ENCODE measurements at regions not wholly inside any gene's neighbourhood (a gene's known extent, or its start where the extent isn't known, plus 50 kb on each side); places are given as distances from the start of the nearest gene placed in this dataset.

DNA sequence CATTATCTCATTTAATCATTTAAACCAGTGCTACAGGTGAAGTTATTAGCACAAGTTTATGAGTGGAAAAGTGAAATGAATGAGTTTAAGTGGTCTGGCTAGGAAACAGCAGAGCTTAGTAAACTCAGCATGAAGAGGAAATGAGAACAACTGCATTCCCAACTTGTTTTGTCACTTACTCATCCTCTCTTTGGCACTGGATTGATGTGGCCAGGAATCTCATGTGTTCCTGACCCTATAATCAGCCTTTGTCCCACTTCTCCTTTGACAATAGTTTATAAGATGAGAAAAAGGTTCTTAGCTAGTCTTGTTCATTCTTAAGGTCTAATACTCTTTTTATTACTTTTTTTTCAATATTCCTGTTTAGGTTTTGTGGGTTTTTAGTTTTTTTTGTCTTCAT, 559.2 kb upstream of the TLE4 start:
- H4K20me1 ChIP-seq (ENCODE audit: low read depth): no peaks in the 10 kb centered on the region
- DNase-seq (ENCODE audit: low spot score): no peak
- no peak overlapping the region for H3K4me3 ChIP-seq
- H3K4me2 ChIP-seq: no peak overlapping the region
- H2AFZ ChIP-seq (replicated peaks): no peak overlapping the region
- Mint-ChIP-seq H3K27me3 (ENCODE audit: insufficient read depth, low read depth) (peaks cover 3% of the 10 kb centered on the region), H3K4me3 (no peak overlapping the region), H3K9me3 (peaks cover 3% of the 10 kb centered on the region), H3K4me1 (peaks cover 11% of the 10 kb centered on the region), H3K36me3 (no peaks in the 10 kb centered on the region), H3K27ac (no peak overlapping the region)
- no peaks in the 10 kb centered on the region for H3K36me3 ChIP-seq
- no peak overlapping the region for H3K9ac ChIP-seq
- H3K79me2 ChIP-seq (ENCODE audit: low read depth): no peaks in the 10 kb centered on the region
- no peaks in the 10 kb centered on the region for H3K27me3 ChIP-seq
- TF ChIP-seq, protein P1, sequence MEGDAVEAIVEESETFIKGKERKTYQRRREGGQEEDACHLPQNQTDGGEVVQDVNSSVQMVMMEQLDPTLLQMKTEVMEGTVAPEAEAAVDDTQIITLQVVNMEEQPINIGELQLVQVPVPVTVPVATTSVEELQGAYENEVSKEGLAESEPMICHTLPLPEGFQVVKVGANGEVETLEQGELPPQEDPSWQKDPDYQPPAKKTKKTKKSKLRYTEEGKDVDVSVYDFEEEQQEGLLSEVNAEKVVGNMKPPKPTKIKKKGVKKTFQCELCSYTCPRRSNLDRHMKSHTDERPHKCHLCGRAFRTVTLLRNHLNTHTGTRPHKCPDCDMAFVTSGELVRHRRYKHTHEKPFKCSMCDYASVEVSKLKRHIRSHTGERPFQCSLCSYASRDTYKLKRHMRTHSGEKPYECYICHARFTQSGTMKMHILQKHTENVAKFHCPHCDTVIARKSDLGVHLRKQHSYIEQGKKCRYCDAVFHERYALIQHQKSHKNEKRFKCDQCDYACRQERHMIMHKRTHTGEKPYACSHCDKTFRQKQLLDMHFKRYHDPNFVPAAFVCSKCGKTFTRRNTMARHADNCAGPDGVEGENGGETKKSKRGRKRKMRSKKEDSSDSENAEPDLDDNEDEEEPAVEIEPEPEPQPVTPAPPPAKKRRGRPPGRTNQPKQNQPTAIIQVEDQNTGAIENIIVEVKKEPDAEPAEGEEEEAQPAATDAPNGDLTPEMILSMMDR (IDR thresholded peaks at IDR 0.05): no peak
- no peaks in the 10 kb centered on the region for H3K9me3 ChIP-seq (ENCODE audit: low read depth)
- no peaks in the 10 kb centered on the region for H3F3A ChIP-seq (ENCODE audit: low read depth)
- H3K4me1 ChIP-seq: peaks cover 5% of the 10 kb centered on the region
- H3K27ac ChIP-seq: no peak overlapping the region

DNA sequence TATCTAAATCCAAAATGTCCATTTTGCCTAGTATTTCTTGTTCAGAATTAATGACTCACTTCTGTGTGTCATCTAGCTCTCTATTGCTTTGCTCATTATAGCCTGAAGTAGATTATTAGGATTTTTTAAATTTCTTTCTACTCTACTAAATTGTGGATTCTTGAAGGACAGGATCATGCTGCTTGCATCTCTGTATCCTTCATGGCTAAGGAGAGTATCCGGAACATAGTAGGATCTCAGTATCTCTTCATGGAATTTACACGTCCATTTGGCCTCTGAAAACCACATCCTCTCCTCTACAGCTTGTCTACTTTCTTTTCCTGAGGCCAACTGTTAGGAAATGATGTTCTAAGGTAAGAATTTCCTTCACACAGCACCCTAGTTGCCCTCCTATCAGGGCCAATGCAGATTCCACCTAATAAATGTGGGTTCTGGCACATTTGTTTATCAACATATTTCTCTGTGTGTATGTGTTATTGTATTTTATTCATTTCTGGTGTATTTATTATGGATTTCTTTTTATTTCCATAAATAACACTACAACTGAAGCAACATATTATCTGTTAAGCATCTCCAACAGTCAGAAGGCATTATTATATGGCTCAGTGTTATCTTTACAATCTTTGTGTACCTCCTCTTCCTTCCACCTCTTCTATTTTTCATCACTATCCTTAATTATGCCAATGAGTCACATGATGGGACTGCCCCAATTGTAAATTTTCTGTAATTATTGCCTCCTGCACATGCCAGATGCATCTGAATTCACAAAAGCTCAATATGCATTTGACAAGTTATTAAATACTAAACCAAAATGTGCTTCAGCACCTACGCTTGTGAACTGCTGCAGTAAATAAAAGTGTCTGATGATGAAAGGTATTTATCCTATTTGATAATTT, 557.8 kb upstream of the TLE4 start:
- Histone ChIP-seq H3K9me3 (ENCODE audit: low read depth) (no peaks in the 10 kb centered on the region), H4K20me1 (ENCODE audit: low read depth) (no peaks in the 10 kb centered on the region), H3K36me3 (no peaks in the 10 kb centered on the region), H3K79me2 (ENCODE audit: low read depth) (no peaks in the 10 kb centered on the region), H3K4me3 (no peak overlapping the region), H3K4me2 (no peak overlapping the region), H3K9ac (no peak overlapping the region), H2AFZ (replicated peaks) (no peak overlapping the region), H3F3A (ENCODE audit: low read depth) (no peaks in the 10 kb centered on the region), H3K4me1 (peaks cover 5% of the 10 kb centered on the region), H3K27ac (no peak overlapping the region), H3K27me3 (no peaks in the 10 kb centered on the region)
- Mint-ChIP-seq H3K4me1 (peaks cover 11% of the 10 kb centered on the region), H3K4me3 (no peak overlapping the region), H3K27ac (no peak overlapping the region), H3K36me3 (no peaks in the 10 kb centered on the region), H3K9me3 (peaks cover 2% of the 10 kb centered on the region), H3K27me3 (ENCODE audit: insufficient read depth, low read depth) (peaks cover 3% of the 10 kb centered on the region)
- no peak for DNase-seq (ENCODE audit: low spot score)
- TF ChIP-seq EZH2 (IDR thresholded peaks at IDR 0.05): no peak
- TF ChIP-seq, protein P1 (IDR thresholded peaks at IDR 0.05): no peak
- TF ChIP-seq EZH2phosphoT487 (IDR thresholded peaks at IDR 0.05): no peak

DNA sequence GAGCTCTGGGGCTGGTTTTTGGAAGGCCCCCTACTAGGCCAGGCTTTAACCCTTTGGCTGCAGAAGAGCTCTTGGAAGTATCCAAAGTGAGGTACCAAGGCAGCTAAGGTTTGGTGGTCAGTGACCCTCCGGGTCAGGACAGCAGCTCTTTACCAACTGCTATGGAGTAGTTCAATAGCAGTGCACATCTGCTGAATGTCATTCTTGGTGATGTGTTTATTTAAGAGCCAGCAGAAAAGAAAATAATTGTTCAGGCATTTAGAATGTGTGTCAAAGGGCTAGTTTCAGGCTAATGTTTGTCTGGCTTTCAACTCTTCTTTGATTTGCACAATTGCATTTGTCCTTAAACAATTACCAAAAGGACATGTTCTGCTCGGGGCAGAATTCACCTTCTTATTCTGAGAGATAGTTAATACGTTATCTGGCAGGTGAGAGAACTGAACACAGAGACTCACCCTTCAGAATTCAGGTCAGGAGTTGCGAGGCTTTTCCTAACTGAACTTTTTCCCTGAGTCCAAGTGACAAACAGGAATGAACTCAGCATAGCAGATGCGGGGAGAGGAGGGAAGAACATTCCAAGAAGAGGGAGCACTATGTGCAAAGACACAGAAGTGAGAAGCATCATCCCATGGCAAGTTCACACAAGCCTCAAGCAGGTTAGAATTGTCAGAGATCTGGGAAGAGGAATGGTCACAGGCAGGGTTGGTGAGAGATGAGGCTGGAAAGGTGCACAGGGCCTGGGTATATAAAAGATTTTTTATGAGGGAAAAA, 556.7 kb upstream of the TLE4 start:
- H3K9me3 Mint-ChIP-seq: peaks cover 2% of the 10 kb centered on the region
- no peak overlapping the region for H3K27ac ChIP-seq
- no peak for DNase-seq (ENCODE audit: low spot score)
- H4K20me1 ChIP-seq (ENCODE audit: low read depth): no peaks in the 10 kb centered on the region
- peaks cover 3% of the 10 kb centered on the region for H3K27me3 Mint-ChIP-seq (ENCODE audit: insufficient read depth, low read depth)
- no peaks in the 10 kb centered on the region for H3K79me2 ChIP-seq (ENCODE audit: low read depth)
- H3K4me3 ChIP-seq: no peak overlapping the region
- no peaks in the 10 kb centered on the region for H3F3A ChIP-seq (ENCODE audit: low read depth)
- peaks cover 11% of the 10 kb centered on the region for H3K4me1 Mint-ChIP-seq
- H3K9me3 ChIP-seq (ENCODE audit: low read depth): no peaks in the 10 kb centered on the region
- TF ChIP-seq EZH2phosphoT487 (IDR thresholded peaks at IDR 0.05) (no peak), EZH2 (IDR thresholded peaks at IDR 0.05) (no peak)
- TF ChIP-seq, protein P1 (IDR thresholded peaks at IDR 0.05): no peak
- peaks cover 5% of the 10 kb centered on the region for H3K4me1 ChIP-seq
- no peak overlapping the region for H3K4me3 Mint-ChIP-seq
- H2AFZ ChIP-seq (replicated peaks): no peak overlapping the region
- no peaks in the 10 kb centered on the region for H3K27me3 ChIP-seq
- H3K4me2 ChIP-seq: peak overlapping the region; percentile 3
- no peaks in the 10 kb centered on the region for H3K36me3 ChIP-seq
- H3K9ac ChIP-seq: no peak overlapping the region
- no peaks in the 10 kb centered on the region for H3K36me3 Mint-ChIP-seq
- H3K27ac Mint-ChIP-seq: no peak overlapping the region
